ENCODE measurements at regions not wholly inside any gene's neighbourhood (a gene's known extent, or its start where the extent isn't known, plus 50 kb on each side); places are given as distances from the start of the nearest gene placed in this dataset.

- TF ChIP-seq CTCF (IDR thresholded peaks at IDR 0.05) (no peak), POLR2AphosphoS5 (IDR thresholded peaks at IDR 0.05) (no peak), POLR2A (IDR thresholded peaks at IDR 0.05; ENCODE audit: low read depth) (no peak)
Measured at GRCh38 chr9:73231203-73231602, 79.5 kb downstream of the ANXA1 start.

Data from esophagus muscularis mucosa (tissue), 3 donors.